HG02870 (cell line): ENCODE measurements at regions not wholly inside any gene's neighbourhood (a gene's known extent, or its start where the extent isn't known, plus 50 kb on each side); places are given as distances from the start of the nearest gene placed in this dataset.
"Not testable (repeated sequence)": the region's sequence is repeated elsewhere in the genome, so short reads cannot be mapped to it uniquely, and the experiment has no call there.

Source experiments
- ATAC-seq: cut with Tn5 transposase; IDR thresholded peaks from one replicate; pipeline ENCODE4 v1.9.1; 2021; ENCODE audit warnings: mild to moderate bottlenecking, moderate library complexity; ENCODE audit not compliant: unreplicated experiment

GRCh38 chr4:126385954-126386353 is 1071.2 kb downstream of the FAT4 start:
- no peak for ATAC-seq

DNA sequence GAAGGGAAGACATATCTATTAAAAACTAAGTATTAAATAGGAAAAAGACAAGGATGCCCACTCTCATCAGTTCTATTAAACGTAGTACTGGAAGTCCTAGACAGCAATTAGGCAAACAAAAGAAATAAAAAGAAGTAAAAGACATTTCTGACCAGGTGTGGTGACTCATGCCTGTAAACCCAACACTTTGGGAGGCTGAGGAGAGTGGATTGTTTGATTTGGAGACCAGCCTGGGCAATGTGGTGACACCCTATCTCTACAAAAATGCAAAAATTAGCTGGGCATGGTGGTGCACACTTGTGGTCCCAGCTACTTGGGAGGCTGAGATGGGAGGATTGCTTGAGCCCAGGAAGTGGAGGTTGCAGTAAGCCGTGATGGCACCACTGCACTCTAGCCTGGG is 1071.8 kb downstream of the FAT4 start:
- no peak for ATAC-seq

GRCh38 chr4:126395664-126396063 is 1080.9 kb downstream of the FAT4 start:
- ATAC-seq, result no peak

- ATAC-seq, result no peak
These were observed 1081.4 kb downstream of the FAT4 start for GRCh38 chr4:126396121-126396520.

DNA sequence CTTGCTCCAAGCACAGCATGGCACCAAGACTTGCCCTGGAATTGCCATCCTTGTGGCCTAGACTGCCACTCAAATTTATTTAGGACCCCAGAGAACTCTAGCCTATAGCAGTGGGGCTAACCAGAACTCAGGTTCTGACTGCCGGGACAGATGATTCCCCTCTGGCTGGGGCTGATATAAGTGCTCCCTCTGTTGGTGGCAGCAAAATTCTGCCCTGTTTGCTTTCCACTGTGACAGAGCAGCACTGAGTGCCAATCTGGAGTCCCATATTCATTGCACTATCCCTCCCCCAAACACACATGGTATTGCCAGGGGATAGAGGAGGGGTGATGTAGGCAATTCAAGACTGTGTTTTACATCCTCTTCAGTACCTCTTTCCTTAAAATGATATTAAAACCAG is 1081.9 kb downstream of the FAT4 start:
- no peak for ATAC-seq

GRCh38 chr4:126404549-126404948 is 1089.8 kb downstream of the FAT4 start:
- ATAC-seq, result no peak

DNA sequence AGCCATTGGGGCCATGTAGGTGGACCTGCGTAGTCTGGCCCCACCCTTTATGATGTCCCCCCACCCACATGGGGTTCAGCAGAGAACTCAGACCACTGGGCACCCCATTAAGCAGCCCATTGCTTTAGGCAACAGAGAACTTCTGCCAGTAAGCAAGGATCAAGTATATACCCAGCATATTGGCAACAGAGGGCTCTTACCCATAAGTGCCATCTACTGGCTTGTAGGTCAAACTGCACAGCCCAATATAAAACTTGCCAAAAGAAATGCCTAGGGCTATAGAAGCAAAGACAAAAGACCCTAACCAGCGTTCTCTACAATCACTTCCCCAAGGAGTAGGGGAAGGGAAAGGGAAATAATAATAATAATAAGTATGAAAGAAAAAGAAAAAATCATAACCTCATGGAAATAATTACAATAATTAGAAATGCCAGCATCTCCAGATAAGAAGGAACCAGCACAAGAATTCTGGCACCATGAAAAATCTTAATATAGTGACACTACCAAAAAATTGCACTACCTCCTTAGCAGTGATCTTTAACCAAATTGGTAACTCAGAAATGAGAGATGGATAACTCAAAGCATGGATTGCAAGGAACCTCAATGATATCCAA is 1090.7 kb downstream of the FAT4 start:
- peak; percentile 63 for ATAC-seq

DNA sequence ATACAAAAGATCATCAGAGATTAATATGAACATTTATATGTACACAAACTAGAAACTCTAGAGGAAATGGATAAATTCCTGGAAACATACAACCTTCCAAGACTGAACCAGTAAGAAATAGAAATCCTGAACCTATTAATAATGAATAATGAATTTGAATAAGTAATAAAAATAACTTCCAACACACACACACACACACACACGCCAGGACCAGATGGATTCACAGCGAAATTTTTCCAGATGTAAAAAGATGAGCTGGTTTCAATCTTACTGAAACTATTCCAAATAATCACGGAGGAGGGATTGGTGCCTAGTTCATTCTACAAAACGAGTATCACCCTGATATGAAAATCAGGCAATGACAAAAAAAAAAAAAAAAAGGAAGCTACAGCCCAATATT is 1095.0 kb downstream of the FAT4 start:
- no peak for ATAC-seq

GRCh38 chr4:126411047-126411446 is 1096.3 kb downstream of the FAT4 start:
- ATAC-seq, result no peak

DNA sequence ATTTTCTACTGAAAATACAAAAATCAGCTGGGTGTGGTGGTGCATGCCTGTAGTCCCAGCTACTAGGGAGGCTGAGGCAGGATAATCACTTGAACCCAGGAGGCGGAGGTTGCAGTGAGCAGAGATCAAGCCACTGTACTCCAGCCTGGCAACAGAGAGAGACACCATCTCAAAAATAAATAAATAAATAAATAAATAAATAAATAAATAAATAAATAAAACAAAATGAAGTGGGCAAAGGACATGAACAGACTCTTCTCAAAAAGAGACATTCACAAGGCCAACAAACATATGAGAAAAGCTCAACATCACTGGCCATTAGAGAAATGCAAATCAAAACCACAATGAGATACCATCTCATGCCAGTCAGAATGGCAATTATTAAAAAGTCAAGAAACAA is 1097.6 kb downstream of the FAT4 start:
- ATAC-seq, result not testable (repeated sequence)

DNA sequence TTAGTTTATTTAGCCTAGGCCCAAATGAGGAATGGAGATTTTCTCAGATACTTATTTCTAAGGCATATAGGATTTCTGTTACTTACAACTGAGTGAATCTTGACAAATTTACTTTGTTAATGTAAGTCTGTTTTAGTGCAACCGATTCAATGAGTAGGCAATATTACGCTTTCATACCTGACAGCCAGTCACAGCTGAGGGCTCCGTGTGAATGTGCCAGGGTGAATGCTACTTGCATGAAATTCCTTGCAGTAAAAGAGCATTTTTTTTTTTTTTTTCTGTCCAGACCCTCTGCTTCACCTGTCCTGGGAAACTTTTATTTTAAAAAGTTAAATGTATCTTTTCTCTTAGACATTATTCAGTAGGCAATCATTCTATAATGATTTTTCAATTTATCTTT is 1100.0 kb downstream of the FAT4 start:
- ATAC-seq, result no peak

DNA sequence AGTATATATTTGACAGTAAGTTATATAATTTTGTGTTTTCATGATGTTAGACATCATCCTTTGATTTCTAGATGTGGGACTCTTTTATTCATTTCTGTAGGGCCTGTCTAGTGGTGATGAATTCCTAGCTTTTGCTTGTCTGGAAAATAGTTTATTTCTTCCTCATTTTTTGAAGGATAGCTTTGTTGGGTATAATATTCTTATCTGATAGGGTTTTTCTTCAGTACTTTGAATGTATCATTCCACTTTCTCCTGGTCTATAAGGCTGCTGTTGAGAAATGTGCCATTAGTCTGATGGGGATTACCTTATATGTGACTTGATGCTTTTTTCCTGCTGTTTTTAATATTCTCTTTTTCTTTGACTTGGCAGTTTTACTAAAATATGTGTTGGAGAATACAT is 1104.5 kb downstream of the FAT4 start:
- no peak for ATAC-seq

DNA sequence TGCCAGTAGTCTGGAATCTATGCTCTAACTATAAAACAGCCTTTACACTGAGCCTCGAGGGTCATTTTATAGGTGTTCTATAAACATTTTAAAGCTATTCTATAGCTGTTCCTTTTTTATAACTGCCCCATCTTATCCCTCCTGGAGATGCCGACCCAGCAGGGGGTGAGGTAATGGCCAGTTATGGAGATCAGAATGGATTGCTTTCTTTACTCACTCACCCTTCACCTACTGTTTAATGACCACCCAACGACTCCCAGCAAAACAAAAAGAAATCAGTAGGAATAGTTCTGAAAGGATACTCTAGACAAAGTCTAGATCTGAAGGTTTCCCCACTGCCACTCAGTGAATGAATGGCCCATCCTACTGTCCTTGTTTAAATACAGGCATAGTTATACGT is 1113.1 kb downstream of the FAT4 start:
- no peak for ATAC-seq

- ATAC-seq, result no peak
These were observed 1116.3 kb downstream of the FAT4 start for GRCh38 chr4:126431049-126431448.

DNA sequence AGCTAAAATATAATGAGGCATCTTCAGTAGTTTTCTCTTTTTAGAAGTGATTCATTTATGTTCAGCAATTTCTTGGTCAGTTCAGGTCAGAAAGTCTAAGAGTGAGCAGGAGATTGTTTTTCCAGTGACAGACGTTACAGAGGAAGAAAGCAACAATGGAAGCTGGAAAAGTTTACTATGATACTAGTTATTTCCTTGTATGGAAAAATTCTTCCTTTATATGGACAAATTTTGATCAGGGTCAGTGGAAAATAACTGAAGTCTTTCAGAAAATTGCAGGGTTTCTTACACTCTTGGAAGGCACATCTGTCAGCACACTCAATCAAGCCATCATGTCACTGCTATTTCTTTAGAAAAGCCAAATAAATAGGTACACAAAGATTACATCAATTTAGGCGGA is 1120.7 kb downstream of the FAT4 start:
- no peak for ATAC-seq

DNA sequence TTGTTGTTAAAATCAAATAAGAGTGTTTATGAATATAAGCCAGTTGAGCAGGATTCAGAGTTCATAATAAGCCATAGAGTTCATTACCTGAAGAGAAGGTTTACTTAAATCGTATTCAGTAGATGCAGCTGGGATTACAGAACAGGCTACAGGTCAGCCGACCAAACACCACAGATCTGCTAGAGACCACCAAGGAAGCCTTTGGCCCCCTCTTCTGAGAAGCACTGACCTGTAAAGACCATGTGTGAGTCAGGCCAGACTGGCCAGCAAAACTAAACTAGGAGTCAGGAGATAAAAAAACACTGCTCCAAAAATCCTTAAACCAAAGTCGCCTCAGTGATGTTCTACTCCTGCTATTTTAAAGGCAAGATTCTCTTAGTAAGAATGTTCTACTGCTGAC is 1125.5 kb downstream of the FAT4 start:
- no peak for ATAC-seq

GRCh38 chr4:126441173-126442035 is 1126.6 kb downstream of the FAT4 start:
- no peak for ATAC-seq

DNA sequence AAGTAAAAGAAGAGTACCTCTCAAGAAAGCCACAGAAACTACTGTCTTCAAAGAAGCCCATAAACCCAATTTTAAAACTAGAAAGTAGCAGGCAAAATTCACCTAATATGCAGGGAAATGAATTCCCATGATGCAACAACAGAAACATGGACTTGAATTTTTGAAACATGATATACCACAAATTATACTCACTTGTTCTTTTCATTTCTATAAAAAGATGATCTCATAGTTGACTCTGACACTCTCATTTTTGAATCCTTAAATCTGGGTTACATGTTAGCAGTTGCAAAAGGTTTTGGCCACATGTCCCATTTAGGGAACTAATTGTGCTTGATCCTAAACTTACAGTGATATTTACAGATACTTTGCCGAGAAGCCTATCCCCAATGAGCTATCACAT is 1130.8 kb downstream of the FAT4 start:
- no peak for ATAC-seq

GRCh38 chr4:126446917-126447316 is 1132.2 kb downstream of the FAT4 start:
- no peak for ATAC-seq

GRCh38 chr4:126448086-126448845 is 1133.5 kb downstream of the FAT4 start:
- no peak for ATAC-seq

DNA sequence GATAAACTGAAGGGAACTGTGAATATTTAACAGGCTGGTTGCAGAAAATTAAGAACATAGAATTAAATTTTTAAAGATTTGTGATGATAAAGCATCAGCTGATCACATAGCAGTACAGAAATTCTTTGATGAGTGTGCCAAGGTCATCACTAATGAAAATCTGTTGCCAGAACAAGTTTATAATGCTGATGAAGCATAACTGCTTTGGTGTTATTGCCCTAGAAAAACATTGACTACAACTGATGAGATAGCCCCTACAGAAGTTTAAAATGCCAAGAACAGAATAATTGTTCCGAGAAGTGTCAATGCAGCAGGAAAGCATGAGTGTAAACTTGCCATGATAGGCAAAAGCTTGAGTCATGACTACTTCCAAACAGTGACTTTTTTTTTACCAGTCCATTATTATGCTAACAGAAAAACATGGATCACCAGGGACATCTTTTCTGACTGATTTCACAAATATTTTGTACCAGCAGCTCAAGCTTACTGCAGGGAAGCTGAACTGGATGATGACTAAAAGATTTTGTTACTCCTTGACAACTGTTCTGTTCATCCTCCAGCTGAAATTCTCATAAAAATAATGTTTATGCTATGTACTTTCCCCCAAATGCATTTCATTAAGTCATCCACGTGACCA is 1136.6 kb downstream of the FAT4 start:
- ATAC-seq, result no peak
